B cell (primary cell): ENCODE measurements at regions not wholly inside any gene's neighbourhood (a gene's known extent, or its start where the extent isn't known, plus 50 kb on each side); places are given as distances from the start of the nearest gene placed in this dataset.

Experiments used
- ATAC-seq: fragments of 200-7000 bp; cut with Tn5 transposase; one replicate; pipeline ENCODE4 v1.10.0; 2021; ENCODE audit warnings: low read depth, mild to moderate bottlenecking, moderate number of reproducible peaks, moderate library complexity
- CTCF ChIA-PET: fragments of 350-600 bp; sonication (Branson Sonifier 250); formaldehyde crosslinking; loops from one replicate; lab custom pipeline; 2021; ENCODE audit warnings: antibody characterized with exemption, inconsistent platforms; lab: Charles Lee
- POLR2A ChIA-PET: fragments of 350-600 bp; sonication (Branson Sonifier 250); formaldehyde crosslinking; loops from one replicate; lab custom pipeline; 2021; ENCODE audit warnings: antibody characterized with exemption; lab: Charles Lee
- DNase-seq: peaks from one replicate; pipeline ENCODE4 v3.0.0; 2013
- H2AFZ ChIP-seq: 2 replicates; pipeline ENCODE4 v1.6.1; 2012; ENCODE audit warnings: mild to moderate bottlenecking, low read depth, low read length; ENCODE audit not compliant: insufficient read depth, poor library complexity, severe bottlenecking
- H3K27ac ChIP-seq, 2 donors: 1 replicate in 1 of 2; 2 replicates in 1 of 2; pipeline ENCODE4 v1.5.1; 2012 to 2013; ENCODE audit warnings: low read length in 2 of 2, mild to moderate bottlenecking in 2 of 2, moderate library complexity in 1 of 2
- H3K27me3 ChIP-seq, 4 experiments: fragments of 200-600 bp in 1 of 4; sonication (generic) in 1 of 4; replicated peaks in 1 of 4; 1 replicate in 2 of 4; 2 replicates in 2 of 4; pipeline versions ENCODE4 v1.6.1 to v1.7.0; 2013 to 2016; ENCODE audit warnings: low read length in 3 of 4, mild to moderate bottlenecking in 2 of 4, mixed read lengths in 1 of 4, moderate library complexity in 1 of 4; ENCODE audit not compliant: insufficient read depth in 4 of 4, control insufficient read depth in 3 of 4; ENCODE audit errors: control extremely low read depth in 1 of 4
- H3K36me3 ChIP-seq, 2 experiments: replicated peaks in 1 of 2; 1 replicate in 1 of 2; 2 replicates in 1 of 2; pipeline versions ENCODE4 v1.6.1 to v1.7.1; 2013; ENCODE audit warnings: low read length in 1 of 2; ENCODE audit not compliant: insufficient read depth in 2 of 2, control insufficient read depth in 1 of 2; ENCODE audit errors: control extremely low read depth in 1 of 2, extremely low read depth in 1 of 2
- H3K4me1 ChIP-seq, 2 donors: fragments of 200-600 bp in 1 of 2; sonication (generic) in 1 of 2; 1 replicate in 1 of 2; 2 replicates in 1 of 2; pipeline versions ENCODE4 v1.5.1 to v1.6.1; 2013 to 2017; ENCODE audit warnings: low read length in 2 of 2; ENCODE audit not compliant: control insufficient read depth in 2 of 2, insufficient read depth in 2 of 2
- H3K4me2 ChIP-seq: replicated peaks from 2 replicates; pipeline ENCODE3; 2012; ENCODE audit warnings: mild to moderate bottlenecking, low read depth, low read length; ENCODE audit not compliant: poor library complexity, severe bottlenecking
- H3K4me3 ChIP-seq, 5 experiments: fragments of 200-600 bp in 1 of 5; sonication (generic) in 1 of 5; 1 replicate in 3 of 5; 2 replicates in 2 of 5; pipeline versions ENCODE4 v1.5.1 to v1.7.0; 2011 to 2016; ENCODE audit warnings: low read length in 4 of 5, mild to moderate bottlenecking in 4 of 5, low read depth in 2 of 5, control low read depth in 1 of 5, moderate library complexity in 1 of 5; ENCODE audit not compliant: insufficient read depth in 1 of 5; ENCODE audit errors: control extremely low read depth in 1 of 5, extremely low read depth in 1 of 5
- H3K79me2 ChIP-seq: fragments of 200-600 bp; sonication (generic); one replicate; pipeline ENCODE4 v1.6.0; 2016; ENCODE audit warnings: low read length; ENCODE audit not compliant: control insufficient read depth, insufficient read depth
- H3K9ac ChIP-seq: fragments of 200-600 bp; sonication (generic); 2 replicates; pipeline ENCODE4 v1.6.1; 2017; ENCODE audit warnings: mild to moderate bottlenecking, low read length, moderate library complexity
- H3K9me3 ChIP-seq, 3 donors: one replicate each; pipeline versions ENCODE4 v1.6.1 to v1.7.1; 2013; ENCODE audit warnings: low read length in 2 of 3; ENCODE audit not compliant: control insufficient read depth in 2 of 3, insufficient read depth in 1 of 3; ENCODE audit errors: control extremely low read depth in 1 of 3
- H4K20me1 ChIP-seq: 2 replicates; pipeline ENCODE4 v1.6.0; 2012; ENCODE audit warnings: mild to moderate bottlenecking, low read length; ENCODE audit not compliant: insufficient read depth, control insufficient read depth, poor library complexity, severe bottlenecking
- H3K27ac Mint-ChIP-seq: one replicate; pipeline ENCODE4 v1.8.0; 2021; ENCODE audit warnings: mixed read lengths
- H3K27me3 Mint-ChIP-seq: one replicate; pipeline ENCODE4 v1.8.0; 2021; ENCODE audit warnings: mixed read lengths
- H3K4me1 Mint-ChIP-seq: one replicate; pipeline ENCODE4 v1.8.0; 2021; ENCODE audit warnings: mixed read lengths
- H3K4me3 Mint-ChIP-seq: one replicate; pipeline ENCODE4 v1.8.0; 2021; ENCODE audit warnings: mixed read lengths
- H3K9me3 Mint-ChIP-seq: one replicate; pipeline ENCODE4 v1.8.0; 2022; ENCODE audit warnings: mixed read lengths; ENCODE audit not compliant: insufficient read depth
- CTCF ChIP-seq: fragments of 200-600 bp; IDR thresholded peaks from one replicate; pipeline ENCODE4 v1.8.0; 2022; ENCODE audit warnings: antibody characterized with exemption, mild to moderate bottlenecking
- EZH2 ChIP-seq: IDR thresholded peaks from 2 replicates; pipeline ENCODE4 v1.6.1; 2012; ENCODE audit warnings: borderline replicate concordance, low read depth, mild to moderate bottlenecking, moderate library complexity, low read length; ENCODE audit not compliant: insufficient read depth, poor library complexity, severe bottlenecking
- WGBS: methylation state at CpG from one replicate; pipeline ENCODE4 v1.1.5; 2013; ENCODE audit warnings: missing lambda C conversion rate; ENCODE audit not compliant: insufficient coverage; 5-methylcytosine and 5-hydroxymethylcytosine counted together
- intact Hi-C: fragments of 100-400 bp; cut with micrococcal nuclease; formaldehyde crosslinking; loops from one replicate; pipeline ENCODE4 v1.10.0; 2022

DNA sequence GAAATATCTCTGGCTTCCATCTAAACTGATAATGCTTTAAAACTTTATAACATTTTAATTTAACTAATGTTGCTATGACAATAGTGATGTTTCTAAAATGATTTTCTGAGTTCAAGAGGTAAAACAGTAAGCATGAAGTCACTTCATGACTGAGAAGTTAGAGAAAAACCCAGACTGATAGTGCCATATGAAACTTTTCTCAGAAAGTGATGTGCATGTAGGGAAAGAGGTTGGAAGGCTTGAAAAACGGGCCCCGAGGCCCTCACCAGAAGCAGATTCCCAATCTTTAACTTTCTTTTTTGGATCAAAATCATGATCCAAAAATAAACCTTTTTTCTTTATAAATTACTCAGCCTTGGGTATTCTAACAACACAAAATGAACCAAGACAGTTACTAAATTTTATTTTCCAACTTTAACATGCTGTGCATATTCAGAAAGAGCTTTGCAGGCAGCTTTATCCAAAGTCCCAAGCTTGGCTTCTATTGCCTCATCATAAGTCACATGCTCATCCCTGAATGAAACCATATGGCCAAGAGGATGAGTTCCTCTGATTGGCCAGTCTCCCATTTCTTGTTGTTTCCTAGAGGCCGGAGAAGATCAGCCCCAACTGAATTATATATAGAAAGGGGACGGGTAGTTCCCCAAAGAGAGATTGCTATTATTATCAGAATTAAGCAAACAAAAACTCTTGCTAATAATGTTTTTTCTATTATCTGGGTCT is 357.6 kb upstream of the SALL1 start:
- H3K4me3 Mint-ChIP-seq: no peak overlapping the region
- ChIA-PET POLR2A (no interaction called here), CTCF (no interaction called here)
- Histone ChIP-seq H3K4me2 (no peak overlapping the region), H3K27me3 (no peaks in the 10 kb centered on the region), H3K27ac (no peak overlapping the region), H2AFZ (no peak overlapping the region), H3K36me3 (no peaks in the 10 kb centered on the region), H3K79me2 (no peaks in the 10 kb centered on the region), H3K4me3 (no peak overlapping the region), H3K9ac (no peak overlapping the region), H3K4me1 (no peaks in the 10 kb centered on the region), H4K20me1 (no peaks in the 10 kb centered on the region), H3K9me3 (no peaks in the 10 kb centered on the region)
- WGBS: 100% methylated on average over 2 of the region's 4 CpGs
- no peaks in the 10 kb centered on the region for H3K27me3 Mint-ChIP-seq
- no peak overlapping the region for H3K27ac Mint-ChIP-seq
- H3K9me3 Mint-ChIP-seq: peaks cover 3% of the 10 kb centered on the region
- ATAC-seq (no peak), DNase-seq (no peak)
- intact Hi-C loops: no loop called here
- no peaks in the 10 kb centered on the region for H3K4me1 Mint-ChIP-seq
- TF ChIP-seq CTCF (no peak), EZH2 (no peak)

- H3K4me2 ChIP-seq: no peak overlapping the region
- no peaks in the 10 kb centered on the region for H3K27me3 ChIP-seq
- H3K9me3 ChIP-seq: no peaks in the 10 kb centered on the region
- WGBS: 25% methylated on average over 1 of the region's 4 CpGs
- Mint-ChIP-seq H3K4me3 (no peak overlapping the region), H3K4me1 (no peaks in the 10 kb centered on the region), H3K27me3 (no peaks in the 10 kb centered on the region), H3K9me3 (peaks cover 3% of the 10 kb centered on the region), H3K27ac (no peak overlapping the region)
- no peaks in the 10 kb centered on the region for H3K79me2 ChIP-seq
- H4K20me1 ChIP-seq: no peaks in the 10 kb centered on the region
- DNase-seq (no peak), ATAC-seq (no peak)
- H3K36me3 ChIP-seq: no peaks in the 10 kb centered on the region
- no peak overlapping the region for H3K4me3 ChIP-seq
- H3K4me1 ChIP-seq: no peaks in the 10 kb centered on the region
- no peak for TF ChIP-seq EZH2
- no peak for TF ChIP-seq CTCF
- H3K9ac ChIP-seq: no peak overlapping the region
- no peak overlapping the region for H2AFZ ChIP-seq
- intact Hi-C loops: no loop called here
- CTCF ChIA-PET: no interaction called here
- H3K27ac ChIP-seq: no peak overlapping the region
- POLR2A ChIA-PET: no interaction called here
Measured at GRCh38 chr16:51507286-51507685, 356.2 kb upstream of the SALL1 start.
